ENCODE measurements at regions not wholly inside any gene's neighbourhood (a gene's known extent, or its start where the extent isn't known, plus 50 kb on each side); places are given as distances from the start of the nearest gene placed in this dataset.

GRCh38 chr14:61602003-61602732 lies 93.1 kb upstream of the HIF1A start:
- no peak overlapping the region for H3K9ac ChIP-seq (ENCODE audit: insufficient read length)
- H3K36me3 ChIP-seq (ENCODE audit: insufficient read depth, low read length): no peaks in the 10 kb centered on the region
- DNase-seq (ENCODE audit: low read depth, low spot score): no peak
- TF ChIP-seq FOXP2 (optimal IDR thresholded peaks at IDR 0.05; ENCODE audit: control extremely low read depth, extremely low read length, insufficient read depth): no peak
- TF ChIP-seq POLR2AphosphoS5 (IDR thresholded peaks at IDR 0.05; ENCODE audit: borderline replicate concordance, low read depth, low read length): no peak
- no peak for TF ChIP-seq EZH2 (IDR thresholded peaks at IDR 0.05)
- H3K9me3 ChIP-seq (ENCODE audit: low read depth, low read length): no peaks in the 10 kb centered on the region
- no peak overlapping the region for H3K27ac ChIP-seq
- H3K4me3 ChIP-seq: peak overlapping the region; percentile 5; the same call in 1 of the 2 replicates

DNA sequence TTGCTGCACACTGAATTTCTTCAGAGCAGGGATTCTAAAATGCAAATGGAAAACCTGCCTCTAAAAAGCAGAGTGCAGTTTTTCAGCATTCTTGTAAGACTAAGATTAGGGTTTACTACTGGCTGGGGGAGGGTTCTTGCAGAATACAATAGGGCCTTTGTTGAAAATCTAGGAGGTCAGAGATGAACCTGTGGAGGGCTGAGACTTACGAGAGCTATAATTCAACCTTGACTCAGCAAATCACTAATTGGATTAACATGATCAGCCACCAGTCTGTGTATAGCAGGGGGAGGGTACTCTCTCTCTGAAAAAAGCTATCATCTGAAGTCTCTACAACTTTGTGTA lies 92.6 kb upstream of the HIF1A start:
- no peak for DNase-seq (ENCODE audit: low read depth, low spot score)
- Histone ChIP-seq H3K9ac (ENCODE audit: insufficient read length) (no peak overlapping the region), H3K4me3 (peak overlapping the region; percentile 5; the same call in 1 of the 2 replicates)

GRCh38 chr14:61603736-61604135 lies 91.6 kb upstream of the HIF1A start:
- no peak for DNase-seq (ENCODE audit: low read depth, low spot score)
- no peak overlapping the region for H3K4me3 ChIP-seq

More for the DNA sequence above, 92.6 kb upstream of the HIF1A start:
- TF ChIP-seq FOXP2 (optimal IDR thresholded peaks at IDR 0.05; ENCODE audit: control extremely low read depth, extremely low read length, insufficient read depth) (no peak), POLR2AphosphoS5 (IDR thresholded peaks at IDR 0.05; ENCODE audit: borderline replicate concordance, low read depth, low read length) (no peak), EZH2 (IDR thresholded peaks at IDR 0.05) (no peak)
- Histone ChIP-seq H3K9me3 (ENCODE audit: low read depth, low read length) (no peaks in the 10 kb centered on the region), H3K27ac (no peak overlapping the region), H3K36me3 (ENCODE audit: insufficient read depth, low read length) (no peaks in the 10 kb centered on the region)

GRCh38 chr14:61607570-61608244 lies 87.6 kb upstream of the HIF1A start:
- H3K9ac ChIP-seq (ENCODE audit: insufficient read length): no peak overlapping the region
- no peak for DNase-seq (ENCODE audit: low read depth, low spot score)
- no peak overlapping the region for H3K4me3 ChIP-seq
- H3K36me3 ChIP-seq (ENCODE audit: insufficient read depth, low read length): no peaks in the 10 kb centered on the region
- TF ChIP-seq POLR2AphosphoS5 (IDR thresholded peaks at IDR 0.05; ENCODE audit: borderline replicate concordance, low read depth, low read length) (no peak), EZH2 (IDR thresholded peaks at IDR 0.05) (no peak), FOXP2 (optimal IDR thresholded peaks at IDR 0.05; ENCODE audit: control extremely low read depth, extremely low read length, insufficient read depth) (no peak)
- H3K27ac ChIP-seq: no peak overlapping the region
- no peaks in the 10 kb centered on the region for H3K9me3 ChIP-seq (ENCODE audit: low read depth, low read length)

More at GRCh38 chr14:61603736-61604135, 91.6 kb upstream of the HIF1A start:
- Histone ChIP-seq H3K36me3 (ENCODE audit: insufficient read depth, low read length) (no peaks in the 10 kb centered on the region), H3K9me3 (ENCODE audit: low read depth, low read length) (no peaks in the 10 kb centered on the region), H3K27ac (no peak overlapping the region), H3K9ac (ENCODE audit: insufficient read length) (no peak overlapping the region)
- no peak for TF ChIP-seq EZH2 (IDR thresholded peaks at IDR 0.05)
- no peak for TF ChIP-seq POLR2AphosphoS5 (IDR thresholded peaks at IDR 0.05; ENCODE audit: borderline replicate concordance, low read depth, low read length)
- TF ChIP-seq FOXP2 (optimal IDR thresholded peaks at IDR 0.05; ENCODE audit: control extremely low read depth, extremely low read length, insufficient read depth): no peak

GRCh38 chr14:61608245-61609165 lies 86.8 kb upstream of the HIF1A start:
- no peak for DNase-seq (ENCODE audit: low read depth, low spot score)
- TF ChIP-seq POLR2AphosphoS5 (IDR thresholded peaks at IDR 0.05; ENCODE audit: borderline replicate concordance, low read depth, low read length): no peak
- TF ChIP-seq FOXP2 (optimal IDR thresholded peaks at IDR 0.05; ENCODE audit: control extremely low read depth, extremely low read length, insufficient read depth): no peak
- no peak for TF ChIP-seq EZH2 (IDR thresholded peaks at IDR 0.05)
- no peak overlapping the region for H3K27ac ChIP-seq
- no peak overlapping the region for H3K4me3 ChIP-seq
- no peak overlapping the region for H3K9ac ChIP-seq (ENCODE audit: insufficient read length)
- H3K36me3 ChIP-seq (ENCODE audit: insufficient read depth, low read length): no peaks in the 10 kb centered on the region
- no peaks in the 10 kb centered on the region for H3K9me3 ChIP-seq (ENCODE audit: low read depth, low read length)

DNA sequence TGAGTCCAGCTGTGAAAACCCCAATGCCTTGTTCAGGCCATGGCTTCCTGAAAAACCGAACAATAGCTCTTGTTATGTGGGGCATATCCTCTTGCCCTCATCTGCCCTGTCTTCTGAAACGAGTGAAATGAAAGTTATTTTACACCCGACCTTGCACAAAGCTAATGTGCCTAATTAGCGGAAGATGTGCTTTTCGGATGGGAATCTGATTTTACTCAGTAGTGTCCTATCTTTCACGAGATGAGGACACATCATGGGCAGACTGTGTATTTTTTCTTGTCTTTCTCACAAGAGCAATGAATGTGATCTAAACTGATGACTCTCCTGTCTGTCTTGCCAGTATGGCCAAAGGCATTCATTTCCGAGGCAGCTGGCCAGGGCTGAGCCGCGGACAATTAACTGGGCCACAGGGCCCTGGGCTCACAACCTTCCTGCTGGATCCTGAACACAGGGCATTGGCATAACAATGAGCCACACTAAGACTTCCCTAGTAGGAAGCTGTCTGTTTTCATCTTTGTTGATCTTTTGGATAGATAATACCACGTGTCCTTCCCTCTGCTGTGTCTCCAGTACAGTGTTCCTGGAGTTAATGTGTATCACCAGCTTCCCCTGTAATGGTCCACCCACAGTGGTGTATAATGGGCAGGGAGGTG lies 86.0 kb upstream of the HIF1A start:
- DNase-seq (ENCODE audit: low read depth, low spot score): no peak
- H3K9me3 ChIP-seq (ENCODE audit: low read depth, low read length): no peaks in the 10 kb centered on the region
- no peak overlapping the region for H3K9ac ChIP-seq (ENCODE audit: insufficient read length)
- no peaks in the 10 kb centered on the region for H3K36me3 ChIP-seq (ENCODE audit: insufficient read depth, low read length)
- no peak for TF ChIP-seq POLR2AphosphoS5 (IDR thresholded peaks at IDR 0.05; ENCODE audit: borderline replicate concordance, low read depth, low read length)
- TF ChIP-seq FOXP2 (optimal IDR thresholded peaks at IDR 0.05; ENCODE audit: control extremely low read depth, extremely low read length, insufficient read depth): no peak
- no peak for TF ChIP-seq EZH2 (IDR thresholded peaks at IDR 0.05)
- H3K27ac ChIP-seq: no peak overlapping the region
- no peak overlapping the region for H3K4me3 ChIP-seq

- H3K36me3 ChIP-seq (ENCODE audit: insufficient read depth, low read length): no peaks in the 10 kb centered on the region
- no peak overlapping the region for H3K4me3 ChIP-seq
- no peak for DNase-seq (ENCODE audit: low read depth, low spot score)
- H3K27ac ChIP-seq: no peak overlapping the region
- no peak for TF ChIP-seq EZH2 (IDR thresholded peaks at IDR 0.05)
- TF ChIP-seq FOXP2 (optimal IDR thresholded peaks at IDR 0.05; ENCODE audit: control extremely low read depth, extremely low read length, insufficient read depth): no peak
- no peak for TF ChIP-seq POLR2AphosphoS5 (IDR thresholded peaks at IDR 0.05; ENCODE audit: borderline replicate concordance, low read depth, low read length)
- no peaks in the 10 kb centered on the region for H3K9me3 ChIP-seq (ENCODE audit: low read depth, low read length)
- no peak overlapping the region for H3K9ac ChIP-seq (ENCODE audit: insufficient read length)
Observed at GRCh38 chr14:61609884-61610283, 85.4 kb upstream of the HIF1A start.
